SK-N-SH (cell line): ENCODE measurements at regions not wholly inside any gene's neighbourhood (a gene's known extent, or its start where the extent isn't known, plus 50 kb on each side); places are given as distances from the start of the nearest gene placed in this dataset.

Experiments used
- CTCF ChIA-PET: fragments of 300-600, 350-600 bp; formaldehyde crosslinking; extraction: SDS; loops from one replicate; lab custom pipeline; 2021; lab: Yijun Ruan, JAX
- POLR2A ChIA-PET: fragments of 350-600 bp; sonication (Branson Sonifier 250); formaldehyde crosslinking; extraction: SDS; loops from one replicate; lab custom pipeline; 2020; ENCODE audit warnings: antibody characterized with exemption, inconsistent platforms; lab: Yijun Ruan, JAX
- DNase-seq: peaks from one replicate; pipeline ENCODE4 v3.0.0; 2012
- H2AFZ ChIP-seq: fragments of 200-600 bp; sonication (generic); 2 replicates; pipeline ENCODE4 v1.8.1; 2016; ENCODE audit warnings: antibody characterized with exemption, mild to moderate bottlenecking, low read depth
- H3F3A ChIP-seq: fragments of 200-600 bp; sonication (generic); replicated peaks from 2 replicates; pipeline ENCODE3; 2016; ENCODE audit warnings: antibody characterized with exemption, mild to moderate bottlenecking; ENCODE audit not compliant: insufficient read depth
- H3K27ac ChIP-seq, 2 experiments: fragments of 200-500 bp in 1 of 2; fragments of 200-600 bp in 1 of 2; sonication (Bioruptor generic) in 1 of 2; sonication (generic), shearing (Covaris generic) in 1 of 2; 2 replicates each; pipeline versions ENCODE4 v1.5.1 to v1.6.1; 2014 to 2016; ENCODE audit warnings: low read depth in 2 of 2, inconsistent platforms in 1 of 2, low read length in 1 of 2, mild to moderate bottlenecking in 1 of 2, mixed read lengths in 1 of 2
- H3K27me3 ChIP-seq: fragments of 200-600 bp; sonication (generic), shearing (Covaris generic); 2 replicates; pipeline ENCODE4 v1.6.1; 2016; ENCODE audit warnings: mixed run types; ENCODE audit not compliant: insufficient read depth
- H3K36me3 ChIP-seq, 2 experiments: fragments of 200-500 bp in 1 of 2; fragments of 200-600 bp in 1 of 2; sonication (Bioruptor generic) in 1 of 2; sonication (generic) in 1 of 2; replicated peaks in 1 of 2; 2 replicates each; pipeline versions ENCODE3 to v1.5.1; 2014 to 2016; ENCODE audit warnings: low read length in 1 of 2, mild to moderate bottlenecking in 1 of 2; ENCODE audit not compliant: insufficient read depth in 2 of 2, control insufficient read depth in 1 of 2
- H3K4me1 ChIP-seq, 2 experiments: fragments of 200-500 bp in 1 of 2; fragments of 200-600 bp in 1 of 2; sonication (Bioruptor generic) in 1 of 2; sonication (generic), shearing (Covaris generic) in 1 of 2; 2 replicates each; pipeline versions ENCODE4 v1.5.1 to v1.6.1; 2014 to 2016; ENCODE audit warnings: low read depth in 1 of 2, low read length in 1 of 2, mixed run types in 1 of 2; ENCODE audit not compliant: insufficient read depth in 2 of 2, control insufficient read depth in 1 of 2
- H3K4me2 ChIP-seq: fragments of 200-600 bp; sonication (generic), shearing (Covaris generic); 2 replicates; pipeline ENCODE4 v1.6.1; 2017; ENCODE audit warnings: mixed run types
- H3K4me3 ChIP-seq, 2 experiments: fragments of 200-500 bp in 1 of 2; fragments of 200-600 bp in 1 of 2; sonication (Bioruptor generic) in 1 of 2; sonication (generic), shearing (Covaris generic) in 1 of 2; 2 replicates each; pipeline versions ENCODE4 v1.5.1 to v1.8.1; 2014 to 2016; ENCODE audit warnings: low read depth in 2 of 2, inconsistent platforms in 1 of 2, low read length in 1 of 2, mild to moderate bottlenecking in 1 of 2, mixed read lengths in 1 of 2, moderate library complexity in 1 of 2
- H3K79me2 ChIP-seq: fragments of 200-600 bp; sonication (generic); 2 replicates; pipeline ENCODE4 v1.8.1; 2017; ENCODE audit warnings: mild to moderate bottlenecking; ENCODE audit not compliant: insufficient read depth
- H3K9ac ChIP-seq: fragments of 200-600 bp; sonication (generic); 2 replicates; pipeline ENCODE4 v1.6.1; 2017; ENCODE audit warnings: mixed run types
- H3K9me2 ChIP-seq: fragments of 200-600 bp; sonication (generic); 2 replicates; pipeline ENCODE4 v1.6.1; 2017; ENCODE audit warnings: mixed run types
- H3K9me3 ChIP-seq: fragments of 200-600 bp; sonication (generic); 2 replicates; pipeline ENCODE4 v1.6.1; 2017; ENCODE audit warnings: mixed run types, mild to moderate bottlenecking, moderate library complexity
- H4K20me1 ChIP-seq: fragments of 200-600 bp; sonication (generic); 2 replicates; pipeline ENCODE4 v1.6.1; 2017; ENCODE audit warnings: mild to moderate bottlenecking, mixed run types; ENCODE audit not compliant: insufficient read depth
- ELF1 ChIP-seq: IDR thresholded peaks from 2 replicates; pipeline ENCODE4 v1.4.0; 2012
- FOSL2 ChIP-seq: IDR thresholded peaks from 2 replicates; pipeline ENCODE4 v1.4.0; 2012; ENCODE audit warnings: low read depth, mild to moderate bottlenecking, moderate library complexity, borderline replicate concordance
- GABPA ChIP-seq: IDR thresholded peaks from 2 replicates; pipeline ENCODE4 v1.4.0; 2012; ENCODE audit warnings: low read depth, mild to moderate bottlenecking
- JUND ChIP-seq: IDR thresholded peaks from 2 replicates; pipeline ENCODE4 v1.4.0; 2012
- MEF2A ChIP-seq: IDR thresholded peaks from 2 replicates; pipeline ENCODE4 v1.4.0; 2012; ENCODE audit warnings: low read depth, borderline replicate concordance
- NFIC ChIP-seq: IDR thresholded peaks from 2 replicates; pipeline ENCODE4 v1.4.0; 2012; ENCODE audit warnings: borderline replicate concordance
- POLR2AphosphoS5 ChIP-seq: IDR thresholded peaks from 2 replicates; pipeline ENCODE4 v1.6.1; 2012; ENCODE audit warnings: low read depth, low read length
- RCOR1 ChIP-seq: fragments of 150-350 bp; IDR thresholded peaks from 2 replicates; pipeline ENCODE4 v1.6.1; 2017; ENCODE audit warnings: antibody characterized with exemption, low read length
- RXRA ChIP-seq: IDR thresholded peaks from 2 replicates; pipeline ENCODE4 v1.4.0; 2012; ENCODE audit warnings: low read depth, mild to moderate bottlenecking, borderline replicate concordance
- SIN3A ChIP-seq: IDR thresholded peaks from 2 replicates; pipeline ENCODE4 v1.6.1; 2012; ENCODE audit warnings: low read depth, mild to moderate bottlenecking, low read length, moderate library complexity, borderline replicate concordance
- SMC3 ChIP-seq: IDR thresholded peaks from 2 replicates; pipeline ENCODE4 v1.6.1; 2012; ENCODE audit warnings: low read depth, low read length, improper control_type of control experiment
- TCF12 ChIP-seq: IDR thresholded peaks from 2 replicates; pipeline ENCODE4 v1.4.0; 2012
- YY1 ChIP-seq: IDR thresholded peaks from 2 replicates; pipeline ENCODE4 v1.4.0; 2012; ENCODE audit warnings: low read depth, mild to moderate bottlenecking
- WGBS: methylation state at CpG from one replicate; pipeline ENCODE4 v1.1.6; 2017; ENCODE audit warnings: low lambda C conversion rate; 5-methylcytosine and 5-hydroxymethylcytosine counted together
- TF ChIP-seq, protein P1 (sequence below): IDR thresholded peaks from 2 replicates; pipeline ENCODE4; 2012
- TF ChIP-seq, protein P2 (sequence below): fragments of 150-350 bp; IDR thresholded peaks from 2 replicates; pipeline ENCODE4 v1.6.1; 2016; ENCODE audit warnings: mild to moderate bottlenecking, low read depth, low read length
- TF ChIP-seq, protein P3 (sequence below): fragments of 150-350 bp; IDR thresholded peaks from 2 replicates; pipeline ENCODE4 v1.6.1; 2017; ENCODE audit warnings: antibody characterized with exemption, low read length, low read depth, borderline replicate concordance

DNA sequence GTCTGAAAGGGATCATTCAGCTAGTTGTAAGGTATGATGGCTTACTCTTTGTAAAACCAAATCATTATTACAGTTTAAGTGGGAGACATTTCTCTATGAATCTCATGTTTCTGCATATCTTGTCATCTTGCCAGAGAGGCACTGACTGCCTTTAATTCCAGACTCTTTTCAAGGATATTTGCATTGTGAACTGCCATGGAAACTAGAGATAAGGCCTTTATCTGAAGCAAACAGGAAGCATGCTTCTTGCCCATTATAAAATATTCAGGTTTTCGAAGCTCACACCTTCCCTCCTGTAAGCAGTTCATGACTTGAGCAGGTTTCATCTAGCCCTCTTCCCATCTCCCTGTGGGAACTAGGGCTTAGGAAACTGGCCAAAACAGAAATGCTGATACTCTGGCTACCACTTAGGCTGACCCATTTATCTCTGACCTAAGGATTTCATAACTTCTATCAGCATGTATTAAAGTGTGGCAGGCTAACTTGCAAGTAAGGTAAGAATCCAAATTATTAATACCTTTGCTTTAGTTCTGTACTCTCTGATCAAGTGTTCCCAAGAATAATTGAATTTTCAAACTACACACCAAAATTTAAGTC, 326.6 kb upstream of the ALCAM start:
- POLR2A ChIA-PET: no interaction called here
- Histone ChIP-seq H3K9ac (no peak overlapping the region), H3K9me3 (no peaks in the 10 kb centered on the region), H3K27me3 (no peaks in the 10 kb centered on the region), H3K4me3 (no peak overlapping the region), H3F3A (no peaks in the 10 kb centered on the region), H3K4me2 (no peak overlapping the region), H3K79me2 (no peaks in the 10 kb centered on the region), H3K27ac (no peak overlapping the region), H4K20me1 (no peaks in the 10 kb centered on the region), H2AFZ (no peak overlapping the region), H3K4me1 (peaks cover 0 to 2% of the 10 kb centered on the region in 2 experiments; a peak in 1 of 4 replicates), H3K9me2 (no peaks in the 10 kb centered on the region), H3K36me3 (no peaks in the 10 kb centered on the region)
- WGBS: 82% methylated on average over 1 of the region's 1 CpG
- CTCF ChIA-PET: interaction anchor here (1.0 kb wide), 1 partner anchor 10 kb away, joined by 3 read pairs; no protein-coding TSS in a partner anchor
- peak; percentile 10 for DNase-seq
- no peak for TF ChIP-seq MEF2A
- TF ChIP-seq, protein P1, sequence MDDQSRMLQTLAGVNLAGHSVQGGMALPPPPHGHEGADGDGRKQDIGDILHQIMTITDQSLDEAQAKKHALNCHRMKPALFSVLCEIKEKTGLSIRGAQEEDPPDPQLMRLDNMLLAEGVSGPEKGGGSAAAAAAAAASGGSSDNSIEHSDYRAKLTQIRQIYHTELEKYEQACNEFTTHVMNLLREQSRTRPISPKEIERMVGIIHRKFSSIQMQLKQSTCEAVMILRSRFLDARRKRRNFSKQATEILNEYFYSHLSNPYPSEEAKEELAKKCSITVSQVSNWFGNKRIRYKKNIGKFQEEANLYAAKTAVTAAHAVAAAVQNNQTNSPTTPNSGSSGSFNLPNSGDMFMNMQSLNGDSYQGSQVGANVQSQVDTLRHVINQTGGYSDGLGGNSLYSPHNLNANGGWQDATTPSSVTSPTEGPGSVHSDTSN: no peak
- no peak for TF ChIP-seq FOSL2
- no peak for TF ChIP-seq RXRA
- TF ChIP-seq, protein P2, sequence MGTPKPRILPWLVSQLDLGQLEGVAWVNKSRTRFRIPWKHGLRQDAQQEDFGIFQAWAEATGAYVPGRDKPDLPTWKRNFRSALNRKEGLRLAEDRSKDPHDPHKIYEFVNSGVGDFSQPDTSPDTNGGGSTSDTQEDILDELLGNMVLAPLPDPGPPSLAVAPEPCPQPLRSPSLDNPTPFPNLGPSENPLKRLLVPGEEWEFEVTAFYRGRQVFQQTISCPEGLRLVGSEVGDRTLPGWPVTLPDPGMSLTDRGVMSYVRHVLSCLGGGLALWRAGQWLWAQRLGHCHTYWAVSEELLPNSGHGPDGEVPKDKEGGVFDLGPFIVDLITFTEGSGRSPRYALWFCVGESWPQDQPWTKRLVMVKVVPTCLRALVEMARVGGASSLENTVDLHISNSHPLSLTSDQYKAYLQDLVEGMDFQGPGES: no peak
- TF ChIP-seq TCF12: no peak
- TF ChIP-seq GABPA: no peak
- no peak for TF ChIP-seq YY1
- no peak for TF ChIP-seq POLR2AphosphoS5
- TF ChIP-seq SMC3: no peak
- no peak for TF ChIP-seq ELF1

DNA sequence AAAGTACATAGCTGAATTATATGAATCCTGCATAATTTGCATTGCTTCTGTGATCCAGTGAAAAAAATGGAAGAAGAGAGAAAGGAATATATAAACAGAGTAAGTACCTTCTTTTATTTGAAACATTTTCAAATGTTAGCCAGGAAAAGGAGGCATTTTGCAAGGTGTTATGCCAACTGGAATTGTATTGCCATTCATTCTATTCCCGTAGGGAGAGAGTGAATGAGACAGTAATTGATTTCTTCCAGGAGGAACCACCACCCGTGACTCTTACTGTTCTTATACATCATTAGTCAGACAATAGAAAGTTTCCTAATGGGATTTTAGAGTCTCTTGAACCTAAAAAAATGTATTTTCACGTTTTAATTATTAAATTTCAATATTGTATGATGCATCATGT, 324.1 kb upstream of the ALCAM start:
- Histone ChIP-seq H3F3A (no peaks in the 10 kb centered on the region), H3K36me3 (no peaks in the 10 kb centered on the region), H2AFZ (no peak overlapping the region), H3K4me3 (no peak overlapping the region), H3K9ac (no peak overlapping the region), H3K27ac (no peak overlapping the region), H3K79me2 (no peaks in the 10 kb centered on the region), H3K27me3 (no peaks in the 10 kb centered on the region), H3K9me2 (no peaks in the 10 kb centered on the region), H4K20me1 (no peaks in the 10 kb centered on the region), H3K9me3 (no peaks in the 10 kb centered on the region), H3K4me1 (peaks cover 0 to 2% of the 10 kb centered on the region in 2 experiments; a peak in 1 of 4 replicates), H3K4me2 (no peak overlapping the region)
- CTCF ChIA-PET: no interaction called here
- TF ChIP-seq JUND (no peak), RCOR1 (no peak), SIN3A (no peak), NFIC (no peak)
- TF ChIP-seq, protein P3, sequence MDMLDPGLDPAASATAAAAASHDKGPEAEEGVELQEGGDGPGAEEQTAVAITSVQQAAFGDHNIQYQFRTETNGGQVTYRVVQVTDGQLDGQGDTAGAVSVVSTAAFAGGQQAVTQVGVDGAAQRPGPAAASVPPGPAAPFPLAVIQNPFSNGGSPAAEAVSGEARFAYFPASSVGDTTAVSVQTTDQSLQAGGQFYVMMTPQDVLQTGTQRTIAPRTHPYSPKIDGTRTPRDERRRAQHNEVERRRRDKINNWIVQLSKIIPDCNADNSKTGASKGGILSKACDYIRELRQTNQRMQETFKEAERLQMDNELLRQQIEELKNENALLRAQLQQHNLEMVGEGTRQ: no peak
- WGBS: 63% methylated on average over 3 of the region's 3 CpGs
- DNase-seq: no peak
- POLR2A ChIA-PET: no interaction called here
